Fibroblast of skin of right quadriceps (primary cell): ENCODE measurements at regions not wholly inside any gene's neighbourhood (a gene's known extent, or its start where the extent isn't known, plus 50 kb on each side); places are given as distances from the start of the nearest gene placed in this dataset.
A peak's percentile ranks its signal among the peaks of the same experiment; 100 is the strongest.

Experiments
- DNase-seq: peaks from one replicate; pipeline ENCODE4 v3.0.0-alpha.2; 2013

- DNase-seq, result no peak
These were observed 383.9 kb downstream of the TLR4 start for GRCh38 chr9:118088090-118088489.

DNA sequence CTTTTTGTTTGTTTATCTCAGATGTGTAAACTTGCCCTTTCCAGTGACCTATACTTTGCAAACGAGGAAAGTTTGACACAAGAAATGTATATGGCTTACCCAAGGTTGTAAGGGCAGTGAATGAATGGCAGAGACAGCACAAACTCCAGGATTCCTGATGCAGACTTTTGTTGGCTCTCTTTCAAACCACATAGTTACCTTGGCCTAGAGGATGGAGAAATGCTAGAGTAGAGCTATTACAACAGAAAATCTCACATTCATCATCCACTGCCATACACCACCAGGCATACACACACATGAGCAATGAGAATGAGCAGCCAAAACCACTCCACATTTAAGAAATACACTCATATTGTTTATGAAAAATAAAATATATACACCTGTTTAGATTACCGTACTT is 387.0 kb downstream of the TLR4 start:
- DNase-seq, result no peak

GRCh38 chr9:118091711-118092500 is 387.7 kb downstream of the TLR4 start:
- DNase-seq, result no peak

DNA sequence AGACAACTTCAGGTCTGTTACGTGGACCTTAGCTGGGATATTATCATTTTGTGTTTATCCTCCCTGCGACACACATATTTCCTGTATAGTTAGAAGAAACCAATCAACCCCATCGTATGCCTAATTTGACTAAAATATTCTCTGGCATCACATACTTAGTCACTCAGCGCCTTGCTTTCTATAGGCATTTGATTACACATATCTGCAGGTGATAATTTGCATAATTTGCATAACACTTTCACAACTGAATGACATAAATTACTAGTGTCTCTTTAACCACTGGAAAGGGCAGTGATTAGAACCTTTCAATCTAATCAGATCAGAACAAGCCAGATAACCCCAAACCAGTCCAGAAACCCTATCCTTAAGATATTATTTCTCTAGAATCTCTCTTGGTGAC is 390.2 kb downstream of the TLR4 start:
- no peak for DNase-seq

- DNase-seq, result no peak
These were observed 396.6 kb downstream of the TLR4 start for GRCh38 chr9:118100529-118101419.

GRCh38 chr9:118104363-118104762 is 400.2 kb downstream of the TLR4 start:
- no peak for DNase-seq

DNA sequence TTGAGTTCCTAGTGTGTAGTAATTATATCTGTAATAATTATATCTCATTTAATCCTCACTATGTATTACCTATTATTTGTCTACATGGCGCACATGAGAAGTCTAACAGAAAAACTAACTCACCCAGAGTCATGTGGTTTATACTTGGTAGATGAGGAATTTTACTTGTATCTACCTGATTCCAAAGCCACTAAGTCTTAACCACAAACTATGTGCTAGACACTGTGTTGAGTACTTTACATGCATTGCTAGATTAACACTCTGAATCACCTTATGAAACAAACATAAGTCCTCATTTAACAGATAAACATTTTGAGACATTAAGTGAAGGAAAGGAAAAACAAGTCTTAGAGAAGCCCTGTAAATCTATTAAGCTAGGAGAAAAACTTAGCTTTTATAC is 404.8 kb downstream of the TLR4 start:
- no peak for DNase-seq

- DNase-seq, result no peak
These were observed 405.3 kb downstream of the TLR4 start for GRCh38 chr9:118109542-118109941.

- DNase-seq, result no peak
These were observed 417.2 kb downstream of the TLR4 start for GRCh38 chr9:118121361-118121760.

- no peak for DNase-seq
These were observed 424.1 kb downstream of the TLR4 start for GRCh38 chr9:118128313-118128712.

DNA sequence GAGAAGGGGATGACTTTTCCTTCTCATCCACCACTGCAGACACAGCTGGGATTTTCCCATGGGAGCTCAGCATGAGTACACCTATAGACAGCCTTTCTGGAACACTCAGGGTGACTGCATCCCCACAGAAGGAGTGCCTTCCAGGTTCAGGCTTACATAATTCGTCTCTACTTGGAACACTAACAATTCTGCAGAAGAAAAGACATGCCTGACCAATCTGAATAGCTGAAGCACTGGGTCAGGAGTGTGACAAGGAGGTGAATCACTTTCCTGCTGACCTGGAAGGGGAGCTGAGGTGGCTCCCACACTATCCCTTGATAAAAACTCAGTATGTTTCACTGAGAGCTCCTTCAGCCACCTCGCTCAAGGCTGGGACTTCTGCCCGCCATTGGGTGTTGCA is 425.3 kb downstream of the TLR4 start:
- DNase-seq, result no peak

- no peak for DNase-seq
These were observed 444.8 kb downstream of the TLR4 start for GRCh38 chr9:118148990-118149389.

DNA sequence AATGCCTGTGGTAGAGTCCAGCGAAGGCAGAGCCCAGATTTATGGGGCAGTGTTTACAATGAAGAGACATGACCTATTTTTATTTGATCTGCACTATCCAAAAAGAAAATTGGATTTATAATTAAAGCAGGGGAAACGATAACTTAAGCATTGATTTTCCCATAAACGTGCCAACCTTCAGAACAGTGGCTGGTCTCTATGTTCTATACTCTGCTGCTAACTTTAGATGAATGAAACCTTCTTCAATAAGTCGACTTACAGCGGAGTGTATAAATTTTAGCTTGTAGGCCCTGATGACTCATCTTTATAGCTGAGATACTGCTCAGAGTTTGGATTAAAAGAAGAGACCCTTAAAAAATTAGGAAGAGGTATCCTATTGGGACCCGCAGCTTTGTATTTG is 452.6 kb downstream of the TLR4 start:
- DNase-seq, result no peak

GRCh38 chr9:118162716-118163115 is 458.5 kb downstream of the TLR4 start:
- DNase-seq, result no peak

GRCh38 chr9:118163751-118164150 is 459.5 kb downstream of the TLR4 start:
- DNase-seq, result no peak

DNA sequence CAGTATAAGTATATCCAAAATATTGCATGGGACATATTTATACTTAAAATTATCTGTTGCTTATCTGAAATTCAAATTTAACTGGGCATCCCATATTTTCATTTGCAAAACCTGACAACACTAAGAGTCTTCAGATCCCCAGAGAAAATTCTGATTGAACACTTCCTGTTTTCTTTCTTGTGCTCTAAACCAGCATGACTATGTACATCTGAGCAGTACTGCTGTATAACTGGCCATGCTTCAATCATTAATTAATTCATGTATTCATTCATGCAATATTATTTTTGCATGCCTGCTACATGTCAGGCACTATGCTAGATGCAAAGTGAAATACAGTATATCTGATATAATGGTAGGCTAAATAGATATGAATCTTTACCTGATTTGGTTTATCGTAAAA is 461.2 kb downstream of the TLR4 start:
- DNase-seq, result no peak

GRCh38 chr9:118170032-118170955 is 466.1 kb downstream of the TLR4 start:
- DNase-seq, result peak; percentile 11

DNA sequence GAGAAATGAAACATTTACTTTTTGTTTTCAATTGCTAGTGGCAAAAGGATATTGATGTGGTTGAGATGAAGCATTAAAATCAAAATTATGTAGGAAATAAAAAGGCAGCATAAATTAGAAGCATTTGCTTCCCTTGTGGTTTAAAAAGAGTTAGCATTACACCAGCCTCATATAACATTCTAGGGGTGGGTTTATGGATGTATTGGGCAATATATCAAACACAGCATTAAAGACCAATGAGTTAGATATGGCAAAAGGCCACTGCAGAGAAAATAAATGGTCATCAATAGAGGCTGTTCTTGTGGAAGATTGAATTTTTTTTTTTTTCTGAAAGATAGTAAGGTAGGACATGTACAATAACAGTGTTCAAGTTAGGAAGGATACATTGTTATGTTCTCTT is 473.0 kb downstream of the TLR4 start:
- DNase-seq, result no peak

- DNase-seq, result no peak
These were observed 479.4 kb downstream of the TLR4 start for GRCh38 chr9:118183576-118183975.

DNA sequence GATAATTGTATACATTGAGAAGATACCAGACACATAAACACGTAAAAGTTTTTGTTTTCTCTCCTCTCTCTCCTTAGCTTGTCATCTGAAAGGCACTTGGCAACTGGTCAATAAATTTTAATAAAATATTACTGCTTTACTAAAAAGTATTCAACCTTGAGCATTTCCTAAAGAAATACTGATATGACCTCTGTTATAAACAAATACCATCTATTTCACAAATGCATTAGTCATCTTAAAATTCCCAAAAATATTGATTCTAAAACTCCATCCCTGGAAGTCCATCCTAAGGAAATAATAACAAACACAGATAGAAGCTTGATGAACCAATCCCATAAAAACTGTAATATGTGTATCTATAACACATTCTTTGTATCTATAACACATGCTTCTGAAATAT is 483.2 kb downstream of the TLR4 start:
- no peak for DNase-seq

DNA sequence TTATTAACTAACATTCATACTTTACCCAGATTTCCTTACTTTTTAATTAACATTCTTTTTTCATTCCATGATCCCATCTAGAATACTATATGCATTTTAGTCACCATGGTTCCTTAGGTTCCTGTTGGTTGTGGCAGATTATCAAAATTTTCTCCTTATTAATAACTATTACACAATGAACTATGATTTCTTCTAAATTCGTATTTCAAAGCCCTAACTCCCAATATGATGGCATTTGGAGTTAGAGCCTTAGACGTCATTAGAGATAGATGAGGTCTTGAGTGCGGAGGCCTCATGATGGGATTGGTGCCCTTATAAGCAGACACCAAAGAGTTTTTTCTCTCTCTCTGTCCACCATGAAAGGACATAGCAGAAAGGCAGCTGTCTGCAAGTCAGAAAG is 485.4 kb downstream of the TLR4 start:
- no peak for DNase-seq

DNA sequence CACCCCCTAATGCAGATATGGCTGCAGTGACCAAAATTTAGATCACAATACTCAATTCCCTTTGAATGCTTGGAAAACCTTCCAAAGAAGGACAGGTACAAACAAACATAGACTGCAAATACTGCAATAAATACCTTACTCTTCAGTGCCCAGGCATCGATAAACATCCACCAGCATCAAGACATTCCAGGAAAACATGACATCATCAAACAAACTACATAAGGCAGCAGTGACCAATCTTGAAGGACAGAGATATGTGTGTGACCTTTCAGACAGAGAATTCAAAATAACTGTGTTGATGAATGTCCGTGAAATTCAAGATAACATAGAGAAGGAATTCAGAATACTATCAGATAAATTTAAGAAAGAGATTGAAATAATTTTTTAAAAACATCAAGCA is 488.6 kb downstream of the TLR4 start:
- DNase-seq, result no peak

DNA sequence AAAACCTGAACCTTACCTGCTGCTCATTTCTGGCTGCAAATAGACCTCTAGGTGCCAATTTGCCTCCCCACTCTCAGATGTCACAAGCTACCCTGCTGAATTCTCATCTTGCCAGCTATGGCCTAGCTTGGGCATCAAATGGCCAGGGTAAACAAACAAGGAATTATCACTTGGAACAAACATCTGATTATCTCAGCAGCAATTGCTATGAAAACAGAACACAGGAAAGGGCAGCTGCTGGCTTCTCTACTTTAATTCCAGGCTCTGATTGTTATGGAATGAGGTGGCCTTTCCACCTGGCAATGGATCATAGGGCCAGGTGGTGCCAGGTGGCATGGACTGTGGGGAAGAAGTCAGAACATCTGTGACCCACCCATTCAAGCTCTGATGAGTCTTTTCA is 505.1 kb downstream of the TLR4 start:
- DNase-seq, result no peak
